Renal cortical epithelial cell (primary cell): ENCODE measurements at regions not wholly inside any gene's neighbourhood (a gene's known extent, or its start where the extent isn't known, plus 50 kb on each side); places are given as distances from the start of the nearest gene placed in this dataset.

Experiments used
- DNase-seq: peaks from one replicate; pipeline ENCODE4 v3.0.0-alpha.2; 2011; ENCODE audit warnings: low read depth

DNA sequence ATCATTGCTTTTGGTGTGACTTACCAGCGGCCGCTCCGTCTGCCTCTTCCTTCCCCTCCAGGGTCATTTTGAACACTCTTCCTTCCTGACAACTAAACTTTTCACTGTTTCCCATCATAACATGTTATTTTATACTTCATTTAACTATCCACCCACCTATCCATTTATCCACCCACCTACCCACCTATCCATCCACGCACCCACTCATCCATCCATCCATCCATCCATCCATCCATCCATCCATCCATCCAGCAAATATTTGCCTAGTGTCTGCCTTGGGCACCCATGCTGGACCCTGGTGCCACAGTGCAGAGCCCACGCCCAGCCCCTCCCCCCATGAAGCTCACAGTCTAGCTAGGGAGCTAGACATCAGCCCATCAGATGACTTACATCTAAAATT lies 254.9 kb downstream of the TLE3 start:
- DNase-seq, result no peak

DNA sequence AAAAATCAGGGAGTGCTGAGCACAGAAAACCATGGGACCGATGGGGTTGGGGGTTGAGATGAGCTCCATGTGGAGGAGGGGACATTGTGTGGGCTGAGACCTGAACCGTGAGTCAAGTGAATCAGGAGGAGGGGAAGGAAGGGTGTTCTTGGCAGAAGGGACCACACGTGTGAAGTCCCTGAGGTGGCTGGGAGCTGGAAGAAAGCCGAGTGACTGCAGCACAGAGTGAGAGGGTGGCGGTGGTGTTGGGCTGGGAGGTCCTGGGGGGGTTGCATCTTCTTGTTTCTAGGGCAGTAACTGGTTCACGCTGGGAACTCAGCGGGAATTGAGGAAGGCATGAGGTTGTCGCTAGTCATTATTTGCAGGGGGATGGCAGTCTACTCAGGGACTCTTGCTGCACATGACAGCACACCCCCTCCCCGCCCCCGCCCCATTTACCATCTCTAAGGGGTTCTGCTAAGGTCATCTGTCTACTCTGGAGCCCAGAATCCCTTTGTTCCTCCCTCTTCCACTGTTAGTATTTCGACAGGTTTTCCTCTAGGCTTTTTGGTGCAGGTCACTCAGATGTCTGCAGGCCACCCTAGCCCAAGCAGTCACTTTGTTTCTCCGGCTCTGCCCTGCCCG lies 254.3 kb downstream of the TLE3 start:
- DNase-seq, result no peak

DNA sequence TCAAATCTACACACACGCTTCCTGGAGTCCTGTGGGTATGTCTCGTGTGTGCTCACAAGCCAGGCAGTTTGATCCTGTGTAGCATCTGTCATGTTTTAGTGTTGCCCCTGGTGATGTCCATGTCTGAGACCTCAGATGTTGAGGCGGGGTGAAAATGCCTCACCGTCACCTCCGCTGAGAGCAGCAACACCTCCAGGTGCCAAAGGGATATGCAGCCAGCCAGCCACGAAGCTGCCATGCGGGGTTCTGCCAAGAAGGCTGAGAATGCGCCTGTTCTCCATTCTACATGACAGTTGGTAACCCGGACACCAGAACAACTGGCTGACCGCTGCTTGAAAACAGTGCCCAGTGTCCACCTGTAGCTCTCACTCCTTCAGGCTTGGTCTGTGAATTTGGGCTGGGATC lies 253.8 kb downstream of the TLE3 start:
- DNase-seq, result no peak

DNA sequence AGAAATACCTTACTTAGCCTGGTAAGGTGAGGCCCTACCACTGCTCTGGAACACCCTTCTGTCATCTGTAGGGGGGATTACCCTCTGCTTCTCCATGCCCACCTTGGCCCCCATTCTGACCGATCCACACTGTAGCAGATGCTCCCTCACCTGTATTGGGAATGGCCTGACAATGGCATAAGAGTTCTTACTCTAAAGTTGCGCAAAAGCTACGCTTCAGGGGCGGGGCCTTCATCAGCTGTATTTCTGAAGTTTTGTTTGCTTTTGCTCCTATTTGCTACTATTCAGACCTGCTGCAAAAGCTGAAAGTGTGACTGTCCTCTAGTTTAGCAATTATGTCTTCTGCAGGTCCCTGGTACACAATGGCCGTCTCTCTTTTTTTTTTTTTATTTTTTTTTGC lies 252.6 kb downstream of the TLE3 start:
- no peak for DNase-seq

DNA sequence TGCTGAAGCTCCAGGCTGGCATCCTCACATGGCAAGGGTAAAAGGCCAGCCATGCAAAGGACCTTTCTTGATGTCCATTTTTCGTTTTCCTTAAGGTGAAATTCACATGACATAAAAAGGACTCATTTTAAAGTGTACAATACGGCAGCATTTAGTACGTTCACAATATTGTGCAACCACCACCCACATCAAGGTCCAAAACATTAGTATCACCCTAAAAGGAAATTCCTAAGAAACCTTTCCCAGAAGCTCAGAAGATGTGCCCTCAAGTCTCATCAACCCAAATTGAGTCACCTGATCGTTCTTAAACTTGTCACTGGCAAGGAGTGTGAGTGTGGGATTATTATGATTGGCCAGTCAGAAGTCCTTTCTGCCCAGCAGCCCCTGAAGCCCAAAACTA lies 250.1 kb downstream of the TLE3 start:
- DNase-seq, result no peak

DNA sequence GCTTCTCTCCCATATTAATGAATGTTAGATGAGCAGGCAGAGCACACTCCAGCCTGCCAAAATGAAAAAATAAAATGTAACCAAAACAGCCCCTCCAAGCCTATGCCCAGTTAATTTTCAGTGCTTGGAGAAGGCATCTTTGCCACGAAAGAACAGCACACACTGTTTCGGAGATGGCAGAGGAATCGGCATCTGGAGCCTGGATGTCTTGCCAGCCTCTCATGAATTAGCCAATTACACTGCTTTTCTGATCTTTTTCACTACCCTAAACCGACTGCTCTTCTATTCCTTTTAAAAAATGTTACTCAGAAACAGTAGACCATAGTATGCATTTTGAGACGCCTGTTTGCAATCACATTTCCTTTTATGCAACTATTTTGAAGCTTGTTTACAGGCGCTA lies 249.6 kb downstream of the TLE3 start:
- no peak for DNase-seq

DNA sequence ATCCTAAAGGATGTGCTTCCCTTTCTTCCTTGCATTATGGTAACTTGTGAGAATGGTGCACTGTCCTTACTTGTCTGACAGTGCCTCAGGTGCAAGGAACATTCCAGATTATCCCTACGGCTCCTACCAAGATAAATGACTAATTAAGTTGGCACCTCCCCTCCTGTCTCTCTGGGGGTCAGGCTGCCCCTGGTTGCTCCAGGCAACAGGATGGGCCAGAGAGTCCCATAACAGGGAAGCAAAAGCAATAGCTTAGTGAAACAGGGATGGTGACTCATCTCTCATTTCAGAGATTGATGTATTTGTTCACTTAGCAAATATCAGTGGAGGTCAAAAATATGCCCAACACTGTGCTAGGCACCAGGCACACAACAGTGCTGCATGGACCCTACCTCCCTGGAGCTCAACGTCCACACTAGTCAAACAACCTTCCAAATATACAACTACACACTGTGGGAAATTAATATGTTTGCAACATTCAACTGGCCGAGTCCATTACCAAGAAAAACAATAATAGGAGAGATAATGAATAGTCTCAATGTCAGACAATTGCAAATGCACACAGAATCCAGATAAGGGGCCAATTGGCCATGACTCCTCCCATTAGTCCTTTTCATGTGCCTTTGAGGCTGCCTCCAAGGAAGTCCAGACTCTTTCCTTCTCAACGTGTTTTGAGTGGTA lies 249.0 kb downstream of the TLE3 start:
- peak; percentile 48 for DNase-seq

DNA sequence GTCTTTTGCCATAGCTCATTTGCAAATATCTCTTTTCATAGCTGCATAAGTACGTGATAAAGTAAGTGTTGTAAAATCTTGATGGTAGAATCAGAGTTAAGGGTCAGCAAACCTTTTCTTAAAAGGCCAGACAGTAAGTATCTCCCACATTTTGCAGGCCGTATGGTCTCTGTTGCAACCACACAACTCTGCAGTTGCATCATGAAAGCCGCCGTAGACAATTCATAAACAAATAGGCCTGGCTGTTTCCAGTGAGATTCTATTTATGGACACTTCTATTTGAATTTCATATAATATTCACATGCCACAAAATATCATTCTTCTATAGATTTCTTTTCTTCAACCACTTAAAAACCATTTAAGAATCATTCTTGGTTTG lies 248.5 kb downstream of the TLE3 start:
- DNase-seq, result no peak

DNA sequence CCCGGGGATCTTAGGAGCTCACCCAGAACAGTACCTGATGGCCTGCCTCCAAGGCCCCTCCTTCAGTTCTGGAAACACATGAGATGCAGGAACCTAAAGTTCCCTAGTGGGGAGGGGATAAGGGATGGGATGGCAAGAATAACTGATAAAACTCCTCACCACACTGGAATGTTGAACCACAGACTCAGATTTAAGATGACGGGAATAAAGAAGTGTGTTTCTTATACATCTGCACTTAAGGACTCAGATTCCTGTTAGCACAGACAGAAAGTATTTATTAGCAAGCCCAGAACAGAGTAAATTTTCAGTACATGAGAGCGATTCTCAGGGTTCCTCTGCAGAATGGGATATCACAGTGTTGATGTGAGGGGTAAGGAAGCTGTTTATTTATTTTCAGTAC lies 245.2 kb downstream of the TLE3 start:
- DNase-seq, result no peak

DNA sequence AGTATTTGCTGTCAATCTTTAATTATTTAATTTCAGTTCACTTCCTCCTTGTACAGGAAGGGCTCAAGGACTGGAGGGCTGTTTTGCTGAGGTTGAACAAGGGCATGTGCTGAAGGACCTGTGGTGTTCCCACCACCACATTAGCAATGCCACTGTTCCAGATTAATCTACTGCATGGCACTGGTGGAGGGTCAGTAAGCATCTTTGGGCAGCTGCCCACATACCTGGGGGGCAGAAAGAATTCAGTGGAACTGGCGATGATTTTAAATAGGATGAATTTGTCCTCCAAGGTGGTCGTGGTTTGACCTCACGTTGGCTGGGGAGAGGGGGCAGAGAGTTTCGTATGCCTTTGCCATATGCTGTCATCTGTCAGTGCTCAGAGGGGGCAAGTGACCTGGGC lies 244.8 kb downstream of the TLE3 start:
- DNase-seq, result peak; percentile 34

DNA sequence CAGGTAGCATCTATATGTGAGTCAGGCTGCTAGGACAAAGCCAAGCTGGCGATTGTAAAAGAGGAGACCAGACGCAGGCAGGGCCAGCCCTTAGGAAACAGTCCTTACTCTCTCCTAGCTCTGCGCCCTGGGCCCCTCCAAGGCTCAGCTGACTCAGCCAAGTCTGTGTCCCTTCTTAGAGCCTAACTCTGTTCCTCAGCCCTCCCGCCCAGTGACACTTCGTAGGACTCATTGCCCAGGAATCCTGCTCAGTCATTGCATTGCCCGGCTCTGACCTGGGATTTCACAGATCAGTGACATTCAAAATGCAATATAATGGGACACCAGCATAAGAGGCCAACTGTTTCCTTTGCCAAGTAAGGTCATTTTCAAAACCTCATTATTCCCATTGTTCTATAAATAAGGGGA lies 244.2 kb downstream of the TLE3 start:
- DNase-seq, result peak; percentile 95

DNA sequence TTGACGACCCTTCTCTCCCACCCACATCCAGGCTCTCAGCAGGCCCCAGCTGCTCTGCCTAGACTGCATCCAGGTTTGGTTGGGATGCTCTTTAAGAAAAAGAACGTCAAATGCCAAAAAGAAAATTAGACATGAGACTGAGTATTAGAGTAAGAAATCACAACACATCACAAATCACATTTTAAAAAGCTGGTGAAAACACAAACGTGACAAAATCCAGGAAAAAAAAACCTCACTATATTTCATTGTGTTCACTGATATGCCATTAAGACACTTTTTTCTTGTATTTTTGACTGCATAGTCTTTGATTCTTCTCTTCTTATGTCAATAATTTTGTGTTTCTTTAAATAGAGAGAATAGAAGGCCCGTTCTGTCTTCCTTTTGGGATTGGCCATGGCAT lies 243.7 kb downstream of the TLE3 start:
- DNase-seq, result no peak

DNA sequence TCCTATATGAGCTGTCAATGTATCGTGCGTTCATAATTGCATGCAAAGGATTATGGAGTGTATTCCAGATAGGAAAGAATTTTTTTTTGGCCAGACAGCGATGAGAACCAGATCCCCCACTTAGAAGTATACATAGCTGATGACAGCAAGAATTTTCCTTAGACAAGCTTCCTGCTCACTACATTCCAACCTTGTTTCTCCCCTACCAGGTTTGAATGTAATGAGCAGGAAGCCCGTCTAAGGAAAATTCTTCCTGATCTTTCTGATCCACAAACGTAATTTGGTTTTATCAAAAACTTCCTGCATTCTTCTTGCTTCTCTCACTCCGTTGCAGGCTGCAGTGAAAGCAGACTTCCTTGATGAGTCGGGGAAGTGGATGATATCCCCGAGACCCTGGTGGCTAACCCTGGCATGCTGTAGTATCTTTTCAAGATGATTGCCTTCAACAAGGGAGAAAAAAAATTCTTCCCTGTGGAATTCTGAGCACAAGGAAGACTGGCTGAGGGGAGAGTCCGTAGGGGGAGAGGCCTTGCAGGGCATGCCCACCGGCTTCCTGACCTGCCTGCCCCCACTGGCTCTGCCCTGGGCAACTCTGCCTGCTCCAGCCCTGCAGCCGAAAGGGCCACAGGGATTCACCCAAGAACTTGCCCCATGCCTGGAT lies 243.1 kb downstream of the TLE3 start:
- peak; percentile 84 for DNase-seq

DNA sequence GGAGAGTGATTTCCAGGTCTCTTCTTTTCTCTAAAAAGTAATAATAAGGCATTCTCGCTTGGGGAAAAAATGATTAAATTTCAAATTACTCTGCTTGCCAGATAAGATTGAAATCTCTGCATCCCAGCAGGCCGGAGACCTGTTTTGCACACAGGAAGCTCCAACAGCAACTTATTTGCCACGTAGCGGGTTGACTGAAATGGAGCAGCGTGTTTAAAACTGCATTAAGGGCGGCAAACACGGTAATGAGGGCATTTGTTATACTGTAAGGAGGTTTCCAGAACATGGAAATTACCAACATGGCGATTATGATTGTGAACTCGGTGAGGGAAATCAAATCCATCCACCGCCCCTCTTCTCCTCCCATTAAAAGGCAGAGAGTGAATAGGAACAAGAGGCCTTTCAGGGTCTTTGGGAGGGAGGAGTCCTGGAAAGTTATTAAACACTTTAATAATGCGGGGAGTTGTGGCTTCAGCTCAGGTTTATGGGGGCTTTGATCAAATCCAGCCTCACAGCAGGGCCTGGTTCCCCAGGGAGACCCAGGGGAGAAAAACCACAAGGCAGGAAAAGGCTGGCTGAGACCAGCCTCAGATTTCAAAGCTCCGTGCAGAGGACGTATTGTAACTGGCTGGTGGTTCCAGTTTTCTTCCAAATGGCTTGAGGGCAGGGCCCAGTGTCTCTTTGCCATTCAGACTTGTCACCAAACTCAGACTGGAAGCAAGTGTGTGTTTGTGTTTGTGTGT lies 242.3 kb downstream of the TLE3 start:
- DNase-seq, result no peak

DNA sequence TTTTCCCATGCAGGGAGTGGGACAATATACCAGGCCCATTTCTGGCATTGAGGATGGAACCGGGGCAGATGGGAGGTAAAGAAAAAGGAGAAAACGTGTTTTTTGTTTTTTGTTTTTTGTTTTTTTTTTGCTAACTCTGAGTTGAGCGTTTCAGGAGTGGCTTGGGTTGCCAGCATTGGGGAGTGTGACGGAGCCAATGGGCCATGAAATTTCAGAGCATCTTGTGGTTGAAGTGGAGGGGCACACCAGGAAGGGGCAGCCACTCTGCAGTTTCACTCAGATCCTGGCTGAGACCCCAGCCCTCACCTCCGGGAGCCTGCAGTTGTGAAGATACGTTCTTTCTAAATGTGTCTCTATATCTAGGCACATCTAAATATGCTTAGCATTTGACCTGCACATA lies 240.5 kb downstream of the TLE3 start:
- no peak for DNase-seq

DNA sequence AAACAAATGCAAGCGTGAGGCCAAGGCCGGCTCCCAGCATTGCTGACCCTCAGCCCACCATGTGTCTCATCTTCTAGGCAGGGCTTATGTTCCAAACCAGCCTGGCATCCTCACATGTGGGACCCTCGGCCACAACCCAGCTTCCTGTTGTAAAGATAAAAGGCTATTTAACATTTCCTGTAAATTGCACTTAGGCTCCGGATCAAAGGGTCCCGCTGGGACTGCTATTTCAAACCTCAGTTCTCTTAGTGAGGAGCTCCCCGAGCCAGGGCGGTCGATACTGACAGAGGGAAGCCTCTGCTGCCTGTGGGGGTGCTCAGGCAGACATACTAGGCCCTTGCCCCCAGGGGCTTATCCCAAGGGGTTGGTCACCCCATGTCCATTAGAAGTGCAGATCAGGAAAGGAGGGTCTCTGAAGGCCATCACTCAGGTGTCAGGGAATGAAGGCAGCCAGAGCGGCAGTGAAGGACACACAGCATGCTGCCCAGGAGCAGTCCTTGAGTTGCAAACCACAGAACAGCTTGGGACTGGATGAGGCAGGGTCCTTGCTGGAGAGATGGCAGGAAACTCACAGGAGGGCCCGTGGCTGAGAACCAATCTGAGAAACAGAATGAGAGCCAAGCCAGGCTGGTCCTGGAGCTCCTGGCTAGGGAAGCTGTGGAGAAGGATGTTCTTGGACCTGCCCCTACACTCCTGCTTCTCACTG lies 239.9 kb downstream of the TLE3 start:
- no peak for DNase-seq

DNA sequence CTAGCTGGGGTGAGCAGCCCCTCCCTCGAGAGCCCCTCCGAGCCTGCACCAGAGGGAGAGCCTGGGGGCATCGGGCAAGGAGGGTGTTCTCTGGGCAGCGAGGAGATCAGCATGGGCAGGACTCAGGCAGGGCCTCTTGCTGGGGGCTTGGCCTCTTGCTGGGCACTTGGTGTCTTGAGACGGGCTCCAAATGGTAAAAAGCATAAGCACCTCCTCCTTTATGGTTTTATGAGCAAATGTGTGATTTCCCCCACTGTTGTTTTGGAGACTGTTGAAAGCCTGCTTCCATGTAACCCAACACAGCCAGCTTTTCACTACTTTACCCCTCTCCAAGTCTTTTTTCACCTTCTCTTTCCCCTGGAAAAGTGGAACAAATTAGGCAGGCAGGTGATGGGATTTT lies 239.3 kb downstream of the TLE3 start:
- no peak for DNase-seq

DNA sequence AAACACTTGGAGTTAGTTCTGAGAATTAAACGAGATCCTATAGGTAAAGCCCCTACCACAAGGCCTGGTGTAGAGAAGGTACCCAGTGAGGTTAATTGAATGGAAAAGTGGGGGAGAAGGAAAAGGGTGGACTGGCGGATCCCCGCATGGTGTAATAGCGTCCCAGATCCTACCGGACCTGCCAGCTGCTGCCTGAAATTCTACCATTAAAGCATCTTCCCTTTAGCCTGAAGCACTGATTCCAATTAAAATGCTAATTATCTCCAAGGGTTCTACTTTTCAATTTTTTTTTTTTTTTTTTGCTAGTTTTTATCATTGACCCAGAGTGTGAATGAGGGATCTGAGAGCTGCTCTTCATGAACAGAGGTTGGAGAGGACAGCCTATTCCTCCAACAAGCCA lies 237.9 kb downstream of the TLE3 start:
- DNase-seq, result no peak

DNA sequence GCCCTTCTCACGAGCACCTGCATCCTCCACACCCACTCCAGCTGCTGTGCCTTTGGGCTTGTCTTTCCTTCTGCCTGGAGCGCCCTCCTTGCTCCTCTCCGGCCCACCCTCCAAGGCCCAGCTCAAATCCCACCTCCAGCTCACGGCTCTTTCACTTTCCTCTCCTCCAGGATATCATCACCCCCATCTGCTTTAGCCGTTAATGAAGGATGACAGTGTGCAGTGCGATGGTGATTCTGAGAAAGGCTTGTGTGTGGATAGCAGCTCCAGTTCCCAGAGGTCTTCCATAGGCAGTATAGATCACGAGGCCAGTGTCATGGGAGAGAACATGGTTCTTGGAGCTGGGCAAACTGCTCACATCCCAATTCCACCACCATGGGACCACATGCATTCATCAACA lies 237.4 kb downstream of the TLE3 start:
- no peak for DNase-seq

DNA sequence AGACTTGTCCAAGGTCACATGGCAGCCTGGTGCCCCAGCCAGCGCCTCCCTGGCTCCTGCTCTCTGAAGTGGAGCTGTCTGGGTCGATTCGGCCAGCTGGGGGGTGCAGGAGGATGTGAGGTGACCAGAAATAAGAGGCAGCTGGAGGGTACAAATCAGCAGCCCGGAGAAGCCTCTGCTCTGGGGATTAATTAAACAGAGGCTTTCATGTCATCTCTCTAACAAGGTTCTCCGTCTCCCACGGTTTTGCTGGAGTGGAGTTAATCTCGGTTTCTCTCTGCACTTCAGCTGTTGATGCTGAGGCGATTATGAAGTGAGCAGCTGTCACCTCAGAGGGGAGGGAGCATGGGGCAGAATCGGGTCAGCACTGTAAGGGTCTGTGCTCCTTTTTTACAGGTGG lies 236.8 kb downstream of the TLE3 start:
- DNase-seq, result no peak

DNA sequence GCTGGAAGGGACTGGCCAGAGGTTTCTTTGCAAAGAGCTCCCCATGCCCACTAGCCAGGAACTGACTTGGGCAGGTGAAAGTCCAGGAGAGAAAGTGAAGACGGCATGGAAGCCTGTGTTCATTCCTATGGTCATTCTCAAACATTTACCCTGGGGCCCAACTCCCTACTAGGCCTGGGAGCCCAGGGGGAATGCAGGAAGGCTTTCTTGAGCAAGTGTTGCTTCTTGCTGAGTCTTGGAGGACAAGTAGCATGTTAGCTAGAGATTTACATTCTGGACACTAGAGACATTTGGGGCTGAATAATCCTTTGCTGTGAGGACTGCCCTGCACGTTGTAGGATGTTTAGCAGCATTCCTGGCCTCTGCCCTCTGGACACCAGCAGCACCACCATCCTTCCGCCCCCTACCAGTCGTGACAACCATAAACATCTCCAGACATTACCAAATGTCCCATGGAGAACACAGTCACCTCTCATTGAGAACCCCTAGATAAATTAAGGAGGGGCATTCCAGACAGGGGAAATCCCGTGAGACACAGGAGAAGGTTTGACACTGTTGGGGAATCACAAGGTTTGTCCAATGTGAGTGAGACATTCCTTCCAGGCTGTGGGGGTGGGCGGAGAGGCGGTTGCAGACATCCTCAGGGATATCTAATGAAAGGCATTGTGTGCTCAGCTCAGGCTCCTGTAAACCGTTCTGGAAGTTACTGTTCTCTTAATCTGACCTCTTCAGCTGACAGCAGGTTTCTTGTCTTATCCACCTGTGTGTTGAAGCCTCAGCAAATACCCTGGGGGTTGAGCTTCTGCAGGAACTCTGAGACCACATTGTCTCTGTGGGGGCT lies 236.2 kb downstream of the TLE3 start:
- peak; percentile 43 for DNase-seq
